Nephron progenitor cell (in vitro differentiated cells): ENCODE measurements at regions not wholly inside any gene's neighbourhood (a gene's known extent, or its start where the extent isn't known, plus 50 kb on each side); places are given as distances from the start of the nearest gene placed in this dataset.

ENCODE experiments used
- DNase-seq: peaks from one replicate; pipeline ENCODE4 v3.0.0; 2021
- H3K27ac Mint-ChIP-seq: 2 replicates; pipeline ENCODE4 v1.8.0; 2021; ENCODE audit warnings: mild to moderate bottlenecking, moderate library complexity, mixed read lengths
- H3K27me3 Mint-ChIP-seq: 2 replicates; pipeline ENCODE4 v1.8.0; 2021; ENCODE audit warnings: mild to moderate bottlenecking, low read depth, mixed read lengths; ENCODE audit not compliant: poor library complexity
- H3K36me3 Mint-ChIP-seq: 2 replicates; pipeline ENCODE4 v1.8.0; 2021; ENCODE audit warnings: low read depth, mixed read lengths
- H3K4me1 Mint-ChIP-seq: 2 replicates; pipeline ENCODE4 v1.8.0; 2021; ENCODE audit warnings: mixed read lengths
- H3K4me3 Mint-ChIP-seq: 2 replicates; pipeline ENCODE4 v1.8.0; 2021; ENCODE audit warnings: mild to moderate bottlenecking, moderate library complexity, mixed read lengths
- H3K9me3 Mint-ChIP-seq: 2 replicates; pipeline ENCODE4 v1.8.0; 2021; ENCODE audit warnings: mild to moderate bottlenecking, moderate library complexity, mixed read lengths
- CTCF ChIP-seq: fragments of 200-600 bp; sonication (generic); IDR thresholded peaks from 2 replicates; pipeline ENCODE4 v1.5.0; 2021; ENCODE audit warnings: antibody characterized with exemption

- Mint-ChIP-seq H3K27me3 (peaks cover 24% of the 10 kb centered on the region), H3K9me3 (no peaks in the 10 kb centered on the region), H3K36me3 (no peaks in the 10 kb centered on the region), H3K4me1 (peaks cover 28% of the 10 kb centered on the region), H3K4me3 (no peak overlapping the region), H3K27ac (no peak overlapping the region)
- DNase-seq: no peak
- no peak for TF ChIP-seq CTCF
These were observed 92.4 kb downstream of the RTL6 start for GRCh38 chr22:44405661-44406060.

- peaks cover 24% of the 10 kb centered on the region for H3K27me3 Mint-ChIP-seq
- peaks cover 27% of the 10 kb centered on the region for H3K4me1 Mint-ChIP-seq
- H3K27ac Mint-ChIP-seq: no peak overlapping the region
- DNase-seq: no peak
- H3K36me3 Mint-ChIP-seq: no peaks in the 10 kb centered on the region
- H3K4me3 Mint-ChIP-seq: no peak overlapping the region
- H3K9me3 Mint-ChIP-seq: no peaks in the 10 kb centered on the region
- no peak for TF ChIP-seq CTCF
These were observed 91.7 kb upstream of the SHISAL1 start for GRCh38 chr22:44404341-44405020.

GRCh38 chr22:44403602-44404329 lies 91.0 kb upstream of the SHISAL1 start:
- no peak for DNase-seq
- H3K4me3 Mint-ChIP-seq: no peak overlapping the region
- no peak overlapping the region for H3K27ac Mint-ChIP-seq
- no peaks in the 10 kb centered on the region for H3K36me3 Mint-ChIP-seq
- no peak for TF ChIP-seq CTCF
- peaks cover 23% of the 10 kb centered on the region for H3K27me3 Mint-ChIP-seq
- peaks cover 26% of the 10 kb centered on the region for H3K4me1 Mint-ChIP-seq
- H3K9me3 Mint-ChIP-seq: no peaks in the 10 kb centered on the region

- no peak overlapping the region for H3K27ac Mint-ChIP-seq
- no peaks in the 10 kb centered on the region for H3K9me3 Mint-ChIP-seq
- H3K4me1 Mint-ChIP-seq: peaks cover 26% of the 10 kb centered on the region
- TF ChIP-seq CTCF: no peak
- no peaks in the 10 kb centered on the region for H3K36me3 Mint-ChIP-seq
- peaks cover 18% of the 10 kb centered on the region for H3K27me3 Mint-ChIP-seq
- no peak for DNase-seq
- no peak overlapping the region for H3K4me3 Mint-ChIP-seq
These were observed 90.4 kb upstream of the SHISAL1 start for GRCh38 chr22:44403166-44403565.

GRCh38 chr22:44402196-44403111 lies 89.7 kb upstream of the SHISAL1 start:
- no peak for DNase-seq
- H3K27ac Mint-ChIP-seq: no peak overlapping the region
- H3K27me3 Mint-ChIP-seq: peaks cover 21% of the 10 kb centered on the region
- TF ChIP-seq CTCF: no peak
- H3K4me3 Mint-ChIP-seq: no peak overlapping the region
- H3K36me3 Mint-ChIP-seq: no peaks in the 10 kb centered on the region
- H3K9me3 Mint-ChIP-seq: no peaks in the 10 kb centered on the region
- H3K4me1 Mint-ChIP-seq: peaks cover 28% of the 10 kb centered on the region
